GM12878 (cell line): ENCODE measurements at regions not wholly inside any gene's neighbourhood (a gene's known extent, or its start where the extent isn't known, plus 50 kb on each side); places are given as distances from the start of the nearest gene placed in this dataset.

Source experiments
- ATAC-seq: fragments of 200-7000 bp; cut with Tn5 transposase; 3 replicates; pipeline ENCODE4 v1.9.1; 2020; ENCODE audit warnings: mild to moderate bottlenecking, moderate library complexity
- BruUV-seq: library from RNA; stranded (reverse); fragments of 400-500 nt; replicated peaks from 2 replicates; lab custom pipeline; 2021; lab: Mats Ljungman, UMichigan
- CTCF ChIA-PET: fragments of 300-600 bp; sonication (Branson Sonifier 250); formaldehyde crosslinking; extraction: SDS; loops from one replicate; lab custom pipeline; 2021; ENCODE audit warnings: inconsistent platforms; lab: Yijun Ruan, JAX
- POLR2A ChIA-PET: fragments of 350-600 bp; formaldehyde crosslinking; extraction: SDS; loops from one replicate; lab custom pipeline; 2021; ENCODE audit warnings: inconsistent platforms; lab: Charles Lee
- RAD21 ChIA-PET: fragments of 300-600 bp; sonication (Branson Sonifier 250); formaldehyde crosslinking; loops from one replicate; lab custom pipeline; 2023; ENCODE audit warnings: antibody characterized with exemption; ENCODE audit not compliant: unreplicated experiment; lab: Charles Lee
- SMC1A ChIA-PET: fragments of 300-600 bp; sonication (Branson Sonifier 250); formaldehyde crosslinking; loops from one replicate; lab custom pipeline; 2023; ENCODE audit not compliant: unreplicated experiment, uncharacterized antibody; lab: Charles Lee
- DNase-seq: peaks from one replicate; pipeline ENCODE4 v3.0.0-alpha.2; 2011; ENCODE audit warnings: low read depth, low spot score
- FAIRE-seq: peaks from 3 replicates; lab custom pipeline; 2011; peaks lifted over from hg19 to GRCh38; lab: Jason Lieb, UNC
- H2AFZ ChIP-seq: 2 replicates; pipeline ENCODE4 v1.6.0; 2011; ENCODE audit warnings: low read depth, low read length, control low read depth; ENCODE audit not compliant: control insufficient read depth
- H3K27ac ChIP-seq: 2 replicates; pipeline ENCODE4 v1.5.1; 2011; ENCODE audit warnings: control low read depth; ENCODE audit not compliant: control insufficient read depth, insufficient read depth
- H3K27me3 ChIP-seq, 2 experiments: replicated peaks in 1 of 2; 2 replicates each; pipeline versions ENCODE4 v1.6.0 to v1.6.1; 2011; ENCODE audit warnings: low read length in 1 of 2; ENCODE audit not compliant: control insufficient read depth in 2 of 2, insufficient read depth in 2 of 2
- H3K36me3 ChIP-seq, 2 experiments: 2 replicates each; pipeline ENCODE4 v1.5.1; 2011; ENCODE audit warnings: low read length in 1 of 2; ENCODE audit not compliant: control insufficient read depth in 2 of 2, insufficient read depth in 2 of 2
- H3K4me1 ChIP-seq: 2 replicates; pipeline ENCODE4 v1.6.1; 2011; ENCODE audit warnings: mild to moderate bottlenecking, low read length, moderate library complexity, mixed read lengths; ENCODE audit not compliant: control insufficient read depth, insufficient read depth
- H3K4me2 ChIP-seq: 2 replicates; pipeline ENCODE4 v1.6.0; 2011; ENCODE audit warnings: control low read depth; ENCODE audit not compliant: control insufficient read depth, insufficient read depth
- H3K4me3 ChIP-seq: fragments of 200-600 bp; sonication (generic); 2 replicates; pipeline ENCODE4 v1.5.1; 2016
- H3K79me2 ChIP-seq: 2 replicates; pipeline ENCODE4 v1.6.0; 2011; ENCODE audit warnings: low read length; ENCODE audit not compliant: control insufficient read depth, insufficient read depth
- H3K9ac ChIP-seq: 2 replicates; pipeline ENCODE4 v1.8.0; 2011; ENCODE audit warnings: low read length, control low read depth, mixed read lengths; ENCODE audit not compliant: control insufficient read depth, insufficient read depth
- H3K9me3 ChIP-seq: replicated peaks from 3 replicates; pipeline ENCODE4 v1.5.1; 2011; ENCODE audit warnings: mild to moderate bottlenecking, low read length; ENCODE audit not compliant: control insufficient read depth, insufficient read depth
- H4K20me1 ChIP-seq: 2 replicates; pipeline ENCODE4 v1.6.0; 2011; ENCODE audit not compliant: control insufficient read depth, insufficient read depth
- EZH2 ChIP-seq: IDR thresholded peaks from 2 replicates; pipeline ENCODE4 v1.6.1; 2012; ENCODE audit warnings: low read depth, mild to moderate bottlenecking, control low read depth, inconsistent platforms, low read length, borderline replicate concordance; ENCODE audit not compliant: control insufficient read depth
- FOXK2 ChIP-seq: fragments of 450-650 bp; IDR thresholded peaks from 2 replicates; pipeline ENCODE4 v1.6.1; 2017; ENCODE audit warnings: mild to moderate bottlenecking, moderate library complexity
- IKZF2 ChIP-seq, 2 experiments: fragments of 450-650 bp; IDR thresholded peaks; 2 replicates each; pipeline ENCODE4 v1.6.1; 2017; ENCODE audit warnings: mild to moderate bottlenecking in 2 of 2, moderate library complexity in 2 of 2
- JUND ChIP-seq: IDR thresholded peaks from 2 replicates; pipeline ENCODE4 v1.6.1; 2012; ENCODE audit warnings: low read depth, mild to moderate bottlenecking, low read length, improper control_type of control experiment, moderate library complexity
- KLF5 ChIP-seq: fragments of 450-650 bp; IDR thresholded peaks from 2 replicates; pipeline ENCODE4 v1.6.1; 2014; ENCODE audit warnings: mild to moderate bottlenecking; ENCODE audit not compliant: partially characterized antibody
- NR2C1 ChIP-seq: fragments of 450-650 bp; IDR thresholded peaks from 2 replicates; pipeline ENCODE4 v1.6.1; 2017; ENCODE audit warnings: antibody characterized with exemption, mild to moderate bottlenecking, moderate library complexity
- POU2F2 ChIP-seq: IDR thresholded peaks from 3 replicates; pipeline ENCODE4 v1.6.1; 2011; ENCODE audit warnings: low read depth, mild to moderate bottlenecking, low read length, borderline replicate concordance
- RAD21 ChIP-seq: IDR thresholded peaks from 2 replicates; pipeline ENCODE4 v1.6.1; 2011; ENCODE audit warnings: mild to moderate bottlenecking, low read depth, low read length, moderate library complexity; ENCODE audit not compliant: insufficient read depth
- RB1 ChIP-seq: fragments of 450-650 bp; formaldehyde crosslinking; IDR thresholded peaks from 2 replicates; pipeline ENCODE4 v1.6.1; 2017; ENCODE audit warnings: mild to moderate bottlenecking, borderline replicate concordance
- WGBS: methylation state at CpG from one replicate; pipeline ENCODE4 v1.1.6; 2016; ENCODE audit warnings: low lambda C conversion rate; ENCODE audit not compliant: insufficient replicate concordance, insufficient coverage; ENCODE audit errors: missing lambda C conversion rate; 5-methylcytosine and 5-hydroxymethylcytosine counted together
- in situ Hi-C: fragments of 300-500 bp; cut with MboI; formaldehyde crosslinking; loops from 9 replicates; pipeline ENCODE4 v1.14.3; 2018; ENCODE audit warnings: mixed read lengths
- intact Hi-C: fragments of 100-400 bp; cut with micrococcal nuclease; formaldehyde crosslinking; loops from one replicate; pipeline ENCODE4 v1.14.2; 2022; ENCODE audit not compliant: unreplicated experiment
- TF ChIP-seq, protein P1 (sequence below): fragments of 450-650 bp; IDR thresholded peaks from 2 replicates; pipeline ENCODE4 v1.6.1; 2017; ENCODE audit warnings: mild to moderate bottlenecking, moderate library complexity
- TF ChIP-seq, protein P2 (sequence below): IDR thresholded peaks from 2 replicates; pipeline ENCODE4 v1.6.1; 2011; ENCODE audit warnings: borderline replicate concordance, low read depth, mild to moderate bottlenecking, moderate library complexity, mixed read lengths, low read length; ENCODE audit not compliant: insufficient read depth; ENCODE audit errors: extremely low read length
- TF ChIP-seq, protein P3 (sequence below): IDR thresholded peaks from 2 replicates; pipeline ENCODE4 v1.6.1; 2012; ENCODE audit warnings: low read depth, low read length, improper control_type of control experiment
- TF ChIP-seq, protein P4 (sequence below): fragments of 450-650 bp; formaldehyde crosslinking; IDR thresholded peaks from 2 replicates; pipeline ENCODE4 v1.4.0; 2020; ENCODE audit warnings: mild to moderate bottlenecking, moderate library complexity

DNA sequence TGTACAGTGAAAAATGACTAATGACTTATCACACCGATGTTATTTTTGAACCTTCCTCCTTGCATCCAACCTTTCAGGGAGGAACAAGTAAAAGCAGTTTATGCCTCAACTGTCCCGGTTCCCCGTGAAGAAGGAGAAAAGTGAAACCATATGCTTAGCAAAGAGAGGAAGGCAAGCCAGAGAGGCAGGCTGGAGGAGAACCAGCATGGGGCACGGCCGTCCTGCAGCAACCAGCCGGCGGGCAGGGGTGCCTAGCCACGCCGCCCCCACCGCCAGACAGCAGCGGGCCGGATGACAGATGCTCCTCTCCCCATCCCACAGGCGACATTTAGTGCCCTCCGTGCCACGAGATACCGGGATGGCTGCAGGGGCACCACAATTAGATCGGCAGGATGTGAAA, 421.4 kb upstream of the MGMT start:
- no TSS peak for BruUV-seq
- in situ Hi-C loops, result loop anchor here (25.0 kb wide), 1 partner anchor 1067 kb away; the partner anchor contains the start of gene C10orf143

More for the DNA sequence above, 421.4 kb upstream of the MGMT start:
- intact Hi-C loops, result no loop called here
- FAIRE-seq, result no peak
- no peak for DNase-seq
- no peak overlapping the region for H3K27ac ChIP-seq
- no peaks in the 10 kb centered on the region for H3K36me3 ChIP-seq
- ChIA-PET CTCF (no interaction called here), RAD21 (no interaction called here), POLR2A (no interaction called here), SMC1A (no interaction called here)
- no peak for ATAC-seq
- H4K20me1 ChIP-seq, result no peaks in the 10 kb centered on the region
- no peaks in the 10 kb centered on the region for H3K4me1 ChIP-seq
- H3K9me3 ChIP-seq, result no peaks in the 10 kb centered on the region
- no peaks in the 10 kb centered on the region for H3K79me2 ChIP-seq
- H3K4me2 ChIP-seq, result no peak overlapping the region
- 55% methylated on average over 15 of the region's 17 CpGs for WGBS
- no peak overlapping the region for H3K9ac ChIP-seq
- H3K27me3 ChIP-seq, result no peaks in the 10 kb centered on the region; a peak in 1 of 4 replicates
- TF ChIP-seq FOXK2, result no peak
- TF ChIP-seq KLF5, result no peak
- TF ChIP-seq, protein P1, sequence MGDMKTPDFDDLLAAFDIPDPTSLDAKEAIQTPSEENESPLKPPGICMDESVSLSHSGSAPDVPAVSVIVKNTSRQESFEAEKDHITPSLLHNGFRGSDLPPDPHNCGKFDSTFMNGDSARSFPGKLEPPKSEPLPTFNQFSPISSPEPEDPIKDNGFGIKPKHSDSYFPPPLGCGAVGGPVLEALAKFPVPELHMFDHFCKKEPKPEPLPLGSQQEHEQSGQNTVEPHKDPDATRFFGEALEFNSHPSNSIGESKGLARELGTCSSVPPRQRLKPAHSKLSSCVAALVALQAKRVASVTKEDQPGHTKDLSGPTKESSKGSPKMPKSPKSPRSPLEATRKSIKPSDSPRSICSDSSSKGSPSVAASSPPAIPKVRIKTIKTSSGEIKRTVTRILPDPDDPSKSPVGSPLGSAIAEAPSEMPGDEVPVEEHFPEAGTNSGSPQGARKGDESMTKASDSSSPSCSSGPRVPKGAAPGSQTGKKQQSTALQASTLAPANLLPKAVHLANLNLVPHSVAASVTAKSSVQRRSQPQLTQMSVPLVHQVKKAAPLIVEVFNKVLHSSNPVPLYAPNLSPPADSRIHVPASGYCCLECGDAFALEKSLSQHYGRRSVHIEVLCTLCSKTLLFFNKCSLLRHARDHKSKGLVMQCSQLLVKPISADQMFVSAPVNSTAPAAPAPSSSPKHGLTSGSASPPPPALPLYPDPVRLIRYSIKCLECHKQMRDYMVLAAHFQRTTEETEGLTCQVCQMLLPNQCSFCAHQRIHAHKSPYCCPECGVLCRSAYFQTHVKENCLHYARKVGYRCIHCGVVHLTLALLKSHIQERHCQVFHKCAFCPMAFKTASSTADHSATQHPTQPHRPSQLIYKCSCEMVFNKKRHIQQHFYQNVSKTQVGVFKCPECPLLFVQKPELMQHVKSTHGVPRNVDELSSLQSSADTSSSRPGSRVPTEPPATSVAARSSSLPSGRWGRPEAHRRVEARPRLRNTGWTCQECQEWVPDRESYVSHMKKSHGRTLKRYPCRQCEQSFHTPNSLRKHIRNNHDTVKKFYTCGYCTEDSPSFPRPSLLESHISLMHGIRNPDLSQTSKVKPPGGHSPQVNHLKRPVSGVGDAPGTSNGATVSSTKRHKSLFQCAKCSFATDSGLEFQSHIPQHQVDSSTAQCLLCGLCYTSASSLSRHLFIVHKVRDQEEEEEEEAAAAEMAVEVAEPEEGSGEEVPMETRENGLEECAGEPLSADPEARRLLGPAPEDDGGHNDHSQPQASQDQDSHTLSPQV, result no peak
- TF ChIP-seq, protein P2, sequence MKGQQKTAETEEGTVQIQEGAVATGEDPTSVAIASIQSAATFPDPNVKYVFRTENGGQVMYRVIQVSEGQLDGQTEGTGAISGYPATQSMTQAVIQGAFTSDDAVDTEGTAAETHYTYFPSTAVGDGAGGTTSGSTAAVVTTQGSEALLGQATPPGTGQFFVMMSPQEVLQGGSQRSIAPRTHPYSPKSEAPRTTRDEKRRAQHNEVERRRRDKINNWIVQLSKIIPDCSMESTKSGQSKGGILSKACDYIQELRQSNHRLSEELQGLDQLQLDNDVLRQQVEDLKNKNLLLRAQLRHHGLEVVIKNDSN, result no peak
- TF ChIP-seq NR2C1, result no peak
- TF ChIP-seq RAD21, result no peak
- TF ChIP-seq IKZF2 (IDR thresholded peaks at IDR 0.05), result no peak
- no peak for TF ChIP-seq POU2F2
- no peak for TF ChIP-seq EZH2
- TF ChIP-seq, protein P3, sequence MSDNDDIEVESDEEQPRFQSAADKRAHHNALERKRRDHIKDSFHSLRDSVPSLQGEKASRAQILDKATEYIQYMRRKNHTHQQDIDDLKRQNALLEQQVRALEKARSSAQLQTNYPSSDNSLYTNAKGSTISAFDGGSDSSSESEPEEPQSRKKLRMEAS, result no peak
- TF ChIP-seq, protein P4, sequence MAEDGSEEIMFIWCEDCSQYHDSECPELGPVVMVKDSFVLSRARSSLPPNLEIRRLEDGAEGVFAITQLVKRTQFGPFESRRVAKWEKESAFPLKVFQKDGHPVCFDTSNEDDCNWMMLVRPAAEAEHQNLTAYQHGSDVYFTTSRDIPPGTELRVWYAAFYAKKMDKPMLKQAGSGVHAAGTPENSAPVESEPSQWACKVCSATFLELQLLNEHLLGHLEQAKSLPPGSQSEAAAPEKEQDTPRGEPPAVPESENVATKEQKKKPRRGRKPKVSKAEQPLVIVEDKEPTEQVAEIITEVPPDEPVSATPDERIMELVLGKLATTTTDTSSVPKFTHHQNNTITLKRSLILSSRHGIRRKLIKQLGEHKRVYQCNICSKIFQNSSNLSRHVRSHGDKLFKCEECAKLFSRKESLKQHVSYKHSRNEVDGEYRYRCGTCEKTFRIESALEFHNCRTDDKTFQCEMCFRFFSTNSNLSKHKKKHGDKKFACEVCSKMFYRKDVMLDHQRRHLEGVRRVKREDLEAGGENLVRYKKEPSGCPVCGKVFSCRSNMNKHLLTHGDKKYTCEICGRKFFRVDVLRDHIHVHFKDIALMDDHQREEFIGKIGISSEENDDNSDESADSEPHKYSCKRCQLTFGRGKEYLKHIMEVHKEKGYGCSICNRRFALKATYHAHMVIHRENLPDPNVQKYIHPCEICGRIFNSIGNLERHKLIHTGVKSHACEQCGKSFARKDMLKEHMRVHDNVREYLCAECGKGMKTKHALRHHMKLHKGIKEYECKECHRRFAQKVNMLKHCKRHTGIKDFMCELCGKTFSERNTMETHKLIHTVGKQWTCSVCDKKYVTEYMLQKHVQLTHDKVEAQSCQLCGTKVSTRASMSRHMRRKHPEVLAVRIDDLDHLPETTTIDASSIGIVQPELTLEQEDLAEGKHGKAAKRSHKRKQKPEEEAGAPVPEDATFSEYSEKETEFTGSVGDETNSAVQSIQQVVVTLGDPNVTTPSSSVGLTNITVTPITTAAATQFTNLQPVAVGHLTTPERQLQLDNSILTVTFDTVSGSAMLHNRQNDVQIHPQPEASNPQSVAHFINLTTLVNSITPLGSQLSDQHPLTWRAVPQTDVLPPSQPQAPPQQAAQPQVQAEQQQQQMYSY, result no peak
- TF ChIP-seq RB1, result no peak
- TF ChIP-seq JUND, result no peak
- H3K4me3 ChIP-seq, result no peak overlapping the region
- no peak overlapping the region for H2AFZ ChIP-seq
